ENCODE measurements at regions not wholly inside any gene's neighbourhood (a gene's known extent, or its start where the extent isn't known, plus 50 kb on each side); places are given as distances from the start of the nearest gene placed in this dataset.

DNA sequence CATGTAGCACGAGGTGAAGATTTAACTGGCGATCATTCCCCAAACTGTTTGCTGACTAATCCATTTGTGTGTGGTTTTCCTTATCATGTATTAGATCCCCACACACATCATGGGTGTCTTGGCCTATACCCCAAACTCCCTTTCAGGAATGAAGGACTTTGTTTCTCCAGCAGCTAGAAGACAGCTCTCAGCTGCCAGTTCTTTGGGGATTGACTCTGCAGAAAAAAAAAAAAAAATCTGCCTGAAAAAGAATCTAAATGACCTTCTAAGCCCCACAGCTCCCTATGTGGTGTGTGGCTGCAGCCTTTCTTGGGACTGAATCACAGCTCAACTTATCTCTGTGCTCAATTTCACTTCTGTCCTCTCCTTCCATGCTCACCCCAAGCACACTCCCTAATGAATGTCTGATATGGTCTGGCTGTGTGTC is 256.3 kb upstream of the DUSP10 start:
- TF ChIP-seq POLR2A (IDR thresholded peaks at IDR 0.05): no peak
- TF ChIP-seq, protein P1, sequence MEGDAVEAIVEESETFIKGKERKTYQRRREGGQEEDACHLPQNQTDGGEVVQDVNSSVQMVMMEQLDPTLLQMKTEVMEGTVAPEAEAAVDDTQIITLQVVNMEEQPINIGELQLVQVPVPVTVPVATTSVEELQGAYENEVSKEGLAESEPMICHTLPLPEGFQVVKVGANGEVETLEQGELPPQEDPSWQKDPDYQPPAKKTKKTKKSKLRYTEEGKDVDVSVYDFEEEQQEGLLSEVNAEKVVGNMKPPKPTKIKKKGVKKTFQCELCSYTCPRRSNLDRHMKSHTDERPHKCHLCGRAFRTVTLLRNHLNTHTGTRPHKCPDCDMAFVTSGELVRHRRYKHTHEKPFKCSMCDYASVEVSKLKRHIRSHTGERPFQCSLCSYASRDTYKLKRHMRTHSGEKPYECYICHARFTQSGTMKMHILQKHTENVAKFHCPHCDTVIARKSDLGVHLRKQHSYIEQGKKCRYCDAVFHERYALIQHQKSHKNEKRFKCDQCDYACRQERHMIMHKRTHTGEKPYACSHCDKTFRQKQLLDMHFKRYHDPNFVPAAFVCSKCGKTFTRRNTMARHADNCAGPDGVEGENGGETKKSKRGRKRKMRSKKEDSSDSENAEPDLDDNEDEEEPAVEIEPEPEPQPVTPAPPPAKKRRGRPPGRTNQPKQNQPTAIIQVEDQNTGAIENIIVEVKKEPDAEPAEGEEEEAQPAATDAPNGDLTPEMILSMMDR (IDR thresholded peaks at IDR 0.05): no peak
